ENCODE measurements at regions not wholly inside any gene's neighbourhood (a gene's known extent, or its start where the extent isn't known, plus 50 kb on each side); places are given as distances from the start of the nearest gene placed in this dataset.

GRCh38 chr3:103965764-103966163 lies 1400.9 kb upstream of the ALCAM start:
- TF ChIP-seq SPI1 (IDR thresholded peaks at IDR 0.05; ENCODE audit: borderline replicate concordance, low read depth) = no peak
- no peak for TF ChIP-seq GABPA (IDR thresholded peaks at IDR 0.05; ENCODE audit: low read depth)
- TF ChIP-seq POLR2AphosphoS5 (IDR thresholded peaks at IDR 0.05; ENCODE audit: low read depth) = no peak
- TF ChIP-seq CTCF (IDR thresholded peaks at IDR 0.05; ENCODE audit: insufficient read depth, low read length) = no peak
- TF ChIP-seq REST (IDR thresholded peaks at IDR 0.05; ENCODE audit: insufficient replicate concordance, low read depth) = no peak
- H3K27ac ChIP-seq (replicated peaks) = no peak overlapping the region
- no peak overlapping the region for H3K4me3 ChIP-seq (replicated peaks; ENCODE audit: insufficient read depth, low read length)
- DNase-seq (ENCODE audit: low read depth in 1 of 2, low spot score in 1 of 2) = no peak
- no peaks in the 10 kb centered on the region for H3K27me3 ChIP-seq (ENCODE audit: insufficient read depth, poor library complexity, severe bottlenecking)

GRCh38 chr3:103966749-103967148 lies 1400.0 kb upstream of the ALCAM start:
- H3K4me3 ChIP-seq (replicated peaks; ENCODE audit: insufficient read depth, low read length) = no peak overlapping the region
- TF ChIP-seq CTCF (IDR thresholded peaks at IDR 0.05; ENCODE audit: insufficient read depth, low read length) = no peak
- TF ChIP-seq POLR2AphosphoS5 (IDR thresholded peaks at IDR 0.05; ENCODE audit: low read depth) = no peak
- TF ChIP-seq GABPA (IDR thresholded peaks at IDR 0.05; ENCODE audit: low read depth) = no peak
- TF ChIP-seq REST (IDR thresholded peaks at IDR 0.05; ENCODE audit: insufficient replicate concordance, low read depth) = no peak
- TF ChIP-seq SPI1 (IDR thresholded peaks at IDR 0.05; ENCODE audit: borderline replicate concordance, low read depth) = no peak
- no peak for DNase-seq (ENCODE audit: low read depth in 1 of 2, low spot score in 1 of 2)

GRCh38 chr3:103968131-103968530 lies 1398.6 kb upstream of the ALCAM start:
- Histone ChIP-seq H3K27ac (replicated peaks) (no peak overlapping the region), H3K27me3 (ENCODE audit: insufficient read depth, poor library complexity, severe bottlenecking) (no peaks in the 10 kb centered on the region), H3K4me3 (replicated peaks; ENCODE audit: insufficient read depth, low read length) (no peak overlapping the region)
- DNase-seq (ENCODE audit: low read depth in 1 of 2, low spot score in 1 of 2) = no peak
- TF ChIP-seq SPI1 (IDR thresholded peaks at IDR 0.05; ENCODE audit: borderline replicate concordance, low read depth) (no peak), REST (IDR thresholded peaks at IDR 0.05; ENCODE audit: insufficient replicate concordance, low read depth) (no peak), GABPA (IDR thresholded peaks at IDR 0.05; ENCODE audit: low read depth) (no peak), POLR2AphosphoS5 (IDR thresholded peaks at IDR 0.05; ENCODE audit: low read depth) (no peak)

More at GRCh38 chr3:103966749-103967148, 1400.0 kb upstream of the ALCAM start:
- H3K27me3 ChIP-seq (ENCODE audit: insufficient read depth, poor library complexity, severe bottlenecking) = no peaks in the 10 kb centered on the region
- H3K27ac ChIP-seq (replicated peaks) = no peak overlapping the region

Measured in HL-60 (cell line).